HFF-Myc (cell line): ENCODE measurements at regions not wholly inside any gene's neighbourhood (a gene's known extent, or its start where the extent isn't known, plus 50 kb on each side); places are given as distances from the start of the nearest gene placed in this dataset.

Experiments used
- DNase-seq: peaks from one replicate; pipeline ENCODE4 v3.0.0-alpha.2; 2011; ENCODE audit warnings: low read depth; ENCODE audit errors: extremely low read depth
- H3K4me3 ChIP-seq: replicated peaks from 2 replicates; pipeline ENCODE4 v1.5.1; 2011; ENCODE audit warnings: low read depth, mild to moderate bottlenecking, control low read depth, low read length
- CTCF ChIP-seq: IDR thresholded peaks from 2 replicates; pipeline ENCODE4 v1.5.1; 2012; ENCODE audit warnings: mild to moderate bottlenecking, low read depth, low read length, control low read depth; ENCODE audit errors: missing control alignments

- no peak overlapping the region for H3K4me3 ChIP-seq
- no peak for DNase-seq
- no peak for TF ChIP-seq CTCF
These were observed 321.9 kb upstream of the PKDCC start for GRCh38 chr2:41725901-41726300.

GRCh38 chr2:41726364-41726763 is 321.5 kb upstream of the PKDCC start:
- H3K4me3 ChIP-seq: no peak overlapping the region
- no peak for DNase-seq
- TF ChIP-seq CTCF: no peak

- no peak for TF ChIP-seq CTCF
- no peak overlapping the region for H3K4me3 ChIP-seq
- DNase-seq: no peak
These were observed 320.7 kb upstream of the PKDCC start for GRCh38 chr2:41727152-41727551.

- no peak overlapping the region for H3K4me3 ChIP-seq
These were observed 320.1 kb upstream of the PKDCC start for GRCh38 chr2:41727711-41728110.

GRCh38 chr2:41728788-41729338 is 319.0 kb upstream of the PKDCC start:
- no peak for TF ChIP-seq CTCF
- no peak overlapping the region for H3K4me3 ChIP-seq
- no peak for DNase-seq

More at GRCh38 chr2:41727711-41728110, 320.1 kb upstream of the PKDCC start:
- TF ChIP-seq CTCF: no peak
- DNase-seq: no peak

- H3K4me3 ChIP-seq: no peak overlapping the region
- no peak for TF ChIP-seq CTCF
- DNase-seq: no peak
These were observed 317.9 kb upstream of the PKDCC start for GRCh38 chr2:41729800-41730364.

- H3K4me3 ChIP-seq: no peak overlapping the region
- DNase-seq: no peak
- no peak for TF ChIP-seq CTCF
These were observed 312.8 kb upstream of the PKDCC start for GRCh38 chr2:41735006-41735405.
